Right renal cortex interstitium (tissue), 3 donors: ENCODE measurements at regions not wholly inside any gene's neighbourhood (a gene's known extent, or its start where the extent isn't known, plus 50 kb on each side); places are given as distances from the start of the nearest gene placed in this dataset.

Experiments
- DNase-seq, 3 donors: peaks; one replicate each; pipeline ENCODE4 v3.0.0-alpha.2; 2013; ENCODE audit warnings: low read depth in 3 of 3, low spot score in 2 of 3

DNA sequence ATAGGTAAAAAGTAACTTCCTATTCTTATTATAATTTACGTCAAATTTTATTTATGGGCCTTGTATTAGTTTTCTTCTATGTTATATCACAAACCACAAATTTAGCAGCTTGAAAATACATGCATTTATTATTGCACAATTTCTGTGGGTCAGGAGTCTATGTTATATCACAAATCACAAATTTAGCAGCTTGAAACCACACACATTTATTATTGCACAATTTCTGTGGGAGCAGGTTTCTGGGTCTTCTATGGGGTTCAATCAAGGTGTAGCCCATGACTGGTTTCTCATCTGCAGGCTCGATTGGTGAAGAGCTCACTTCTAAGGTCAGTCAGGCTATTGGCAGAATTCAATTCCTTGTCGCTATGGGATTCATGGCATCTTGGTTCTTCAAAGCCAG lies 332.7 kb upstream of the HAND2 start:
- DNase-seq, result no peak

DNA sequence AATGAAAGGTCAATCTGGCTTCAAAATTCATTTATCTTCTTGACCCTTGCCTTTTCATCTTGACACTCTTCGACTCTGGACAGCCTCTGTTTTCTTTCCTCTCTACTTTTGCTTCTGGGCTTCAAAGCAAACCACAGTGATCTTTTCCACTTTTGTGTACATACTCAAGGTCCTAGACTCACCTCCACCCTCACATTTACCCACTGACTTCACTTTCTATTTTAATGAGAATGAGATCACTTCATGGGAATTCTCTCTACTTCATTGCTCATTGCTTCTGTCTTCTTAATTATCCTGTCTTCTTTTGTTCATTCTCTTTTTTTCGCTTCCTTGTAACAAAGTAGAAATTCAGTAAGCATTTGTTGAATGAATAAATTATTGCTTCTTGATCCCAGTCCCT lies 330.1 kb upstream of the HAND2 start:
- no peak for DNase-seq

DNA sequence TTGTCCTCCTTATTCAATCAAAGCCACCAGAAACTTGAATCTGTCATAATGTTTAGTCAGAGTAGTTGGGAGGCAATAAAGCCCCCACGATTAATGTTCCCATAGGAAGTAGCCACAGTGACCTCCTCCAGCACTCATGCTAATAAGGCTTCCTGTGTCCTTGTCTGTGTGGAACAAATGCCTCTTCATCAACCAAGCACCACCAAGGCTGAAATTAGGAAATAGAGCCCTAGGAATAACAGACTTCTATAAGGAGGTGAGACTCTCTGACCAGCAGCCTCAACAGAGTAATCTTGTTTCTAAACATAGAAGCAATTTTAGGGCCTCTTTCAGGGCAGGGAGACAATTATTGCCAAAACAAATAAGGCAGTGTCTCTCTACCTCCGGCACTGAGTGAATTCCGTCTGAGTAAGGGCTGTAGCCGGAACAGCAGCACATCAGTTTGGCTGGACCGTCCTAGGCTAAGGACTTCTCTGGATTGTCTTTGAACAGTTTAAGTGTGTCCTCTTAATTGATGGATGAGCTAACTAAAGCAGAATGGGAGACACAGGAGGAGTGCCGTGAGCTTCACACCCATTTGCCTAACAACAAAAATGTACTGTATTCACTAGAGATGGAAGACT lies 329.2 kb upstream of the HAND2 start:
- DNase-seq, result no peak

DNA sequence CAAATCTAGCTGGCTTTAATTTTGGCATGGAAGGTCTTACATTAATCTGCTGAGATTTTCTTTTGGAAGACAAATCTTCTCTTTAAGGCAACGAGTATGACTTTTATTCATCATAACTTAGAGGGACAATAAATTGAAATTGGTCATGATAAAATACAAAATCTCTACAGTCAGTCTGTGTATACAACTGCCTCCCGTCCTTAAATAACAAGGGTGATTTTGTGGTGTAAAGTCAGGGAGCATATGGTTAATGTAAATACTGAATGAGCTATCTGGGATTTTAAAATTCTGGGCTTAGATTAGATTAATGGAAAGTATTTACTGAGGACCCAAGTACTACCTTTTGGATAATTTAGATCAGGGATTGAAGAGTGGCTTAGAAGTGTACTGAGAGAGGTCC lies 328.4 kb upstream of the HAND2 start:
- DNase-seq, result no peak

DNA sequence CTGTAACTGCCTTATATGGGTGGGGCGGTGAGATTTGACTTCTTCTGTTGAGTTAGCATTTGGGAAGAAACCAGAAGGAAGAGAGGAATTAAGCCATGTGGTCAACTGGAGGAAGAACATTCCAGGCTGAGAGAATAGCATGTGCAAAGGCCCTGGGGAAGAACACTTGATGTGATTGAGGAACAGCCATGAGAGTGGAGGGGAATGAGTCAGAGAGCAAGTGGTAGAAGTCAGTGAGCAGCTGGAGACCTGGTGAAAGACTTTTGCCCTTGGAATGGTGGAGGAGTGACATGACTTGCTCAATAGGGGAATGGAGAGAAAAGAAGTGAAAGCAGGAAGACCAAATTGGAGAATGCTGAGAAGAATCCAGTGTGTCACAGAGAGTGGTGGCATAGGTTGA lies 327.8 kb upstream of the HAND2 start:
- DNase-seq, result no peak

DNA sequence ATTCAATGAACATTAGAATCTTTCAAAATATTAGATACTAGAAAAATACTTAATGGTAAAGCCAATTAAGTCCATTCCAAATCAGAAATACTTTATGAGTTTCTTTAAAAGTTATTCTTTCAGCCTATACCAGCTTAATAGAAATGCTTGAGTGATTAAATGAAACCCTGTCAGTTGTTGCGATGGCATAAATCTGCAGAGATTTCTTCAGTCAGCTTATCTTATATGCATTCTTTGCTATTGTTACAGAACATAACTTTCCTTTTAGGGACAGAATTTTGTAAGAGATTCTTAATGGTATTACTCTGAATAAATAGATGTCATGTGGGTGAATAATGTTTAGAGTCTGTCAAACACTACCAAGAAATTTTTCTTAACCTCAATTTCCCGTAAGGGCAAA lies 325.0 kb upstream of the HAND2 start:
- DNase-seq, result no peak

DNA sequence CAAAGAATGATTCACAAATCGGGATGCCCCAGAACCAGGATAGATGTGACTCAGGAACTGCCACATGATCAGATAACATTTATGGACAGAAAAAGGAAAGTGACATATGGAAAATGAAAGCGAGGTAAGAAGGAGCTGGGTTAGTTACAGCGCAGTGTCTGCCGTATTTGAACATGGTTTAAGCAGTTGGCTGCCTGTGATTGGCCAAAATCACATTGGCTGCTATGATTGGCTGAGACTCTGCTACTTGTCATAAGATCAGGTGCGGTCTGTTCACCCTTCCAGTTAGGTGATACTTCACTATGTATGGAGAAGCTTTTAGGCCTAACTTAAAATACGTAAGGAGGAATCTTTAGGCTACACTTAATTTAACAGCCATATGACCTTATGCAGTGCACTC lies 322.7 kb upstream of the HAND2 start:
- DNase-seq, result no peak

DNA sequence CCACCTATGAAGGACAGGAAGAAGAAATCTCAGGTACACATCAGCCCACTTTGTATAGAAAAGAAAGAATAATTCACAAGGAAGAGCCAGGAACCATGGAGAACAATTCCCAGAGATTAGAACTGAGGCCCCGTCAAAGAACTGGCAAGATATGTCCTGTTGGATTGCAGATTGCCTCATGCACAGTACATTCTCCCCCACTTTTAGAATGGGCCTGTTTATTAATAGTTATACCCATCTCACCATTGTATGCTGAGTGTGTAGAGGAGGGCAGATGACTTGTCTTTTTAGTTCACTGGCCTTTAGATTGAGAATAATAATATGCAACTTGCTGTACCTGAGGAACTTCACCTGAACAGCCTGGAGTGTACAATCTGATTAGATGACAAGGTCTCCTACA lies 315.6 kb upstream of the HAND2 start:
- no peak for DNase-seq

DNA sequence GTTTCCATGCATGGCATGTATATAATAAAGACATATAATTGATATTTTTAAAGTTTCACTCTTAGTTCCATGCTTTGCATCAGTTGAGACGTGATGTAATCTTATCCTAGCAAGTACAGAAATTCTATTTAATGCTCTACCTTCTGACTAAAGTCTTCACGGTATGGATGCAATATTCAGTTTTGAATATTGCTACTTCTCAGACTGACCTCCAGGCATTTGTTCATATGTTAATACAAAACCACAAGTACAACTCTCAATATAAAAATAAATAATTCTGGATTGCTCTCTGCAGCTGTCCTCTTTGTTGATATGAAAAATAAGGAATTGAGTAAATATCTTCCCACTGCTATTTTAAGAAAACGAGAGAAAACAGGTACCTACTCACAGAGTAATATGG lies 309.8 kb upstream of the HAND2 start:
- DNase-seq, result no peak

DNA sequence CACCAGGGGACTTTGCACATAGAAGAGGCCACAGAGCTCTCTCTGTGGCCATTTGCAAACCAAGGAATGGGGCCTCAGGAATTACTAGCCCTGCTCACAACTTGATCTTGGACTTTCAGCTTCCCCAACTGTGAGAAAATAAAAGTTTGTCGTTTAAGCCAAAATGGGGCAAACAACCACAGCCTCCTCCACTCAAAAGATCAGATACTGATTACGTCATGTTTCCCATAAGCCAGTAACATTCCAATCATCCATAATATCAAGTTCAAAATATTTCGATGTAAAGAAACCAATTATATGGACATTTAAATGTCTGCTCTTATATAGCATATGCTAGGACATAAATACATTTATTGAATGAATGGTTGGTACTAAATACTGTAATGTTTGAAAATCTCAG lies 307.5 kb upstream of the HAND2 start:
- no peak for DNase-seq

DNA sequence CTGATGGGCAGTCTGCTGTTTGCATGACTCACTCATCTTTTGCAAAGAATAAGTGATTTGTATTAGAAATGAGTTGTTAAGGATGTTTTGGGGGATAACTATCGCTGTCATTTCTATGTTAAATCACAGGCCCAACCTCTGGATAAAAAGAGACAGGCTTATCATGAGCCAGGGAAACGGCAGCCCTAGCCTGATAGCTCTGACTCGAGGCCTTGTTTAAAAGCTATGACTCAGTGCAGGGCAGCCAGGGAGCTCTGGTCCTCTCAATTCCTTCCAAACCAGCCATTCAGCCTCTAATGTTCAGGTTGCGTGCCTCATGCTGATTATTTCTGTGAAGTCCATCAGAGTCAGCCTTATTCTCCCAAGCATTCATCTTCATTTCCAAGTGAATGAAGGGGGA lies 305.9 kb upstream of the HAND2 start:
- DNase-seq, result no peak

DNA sequence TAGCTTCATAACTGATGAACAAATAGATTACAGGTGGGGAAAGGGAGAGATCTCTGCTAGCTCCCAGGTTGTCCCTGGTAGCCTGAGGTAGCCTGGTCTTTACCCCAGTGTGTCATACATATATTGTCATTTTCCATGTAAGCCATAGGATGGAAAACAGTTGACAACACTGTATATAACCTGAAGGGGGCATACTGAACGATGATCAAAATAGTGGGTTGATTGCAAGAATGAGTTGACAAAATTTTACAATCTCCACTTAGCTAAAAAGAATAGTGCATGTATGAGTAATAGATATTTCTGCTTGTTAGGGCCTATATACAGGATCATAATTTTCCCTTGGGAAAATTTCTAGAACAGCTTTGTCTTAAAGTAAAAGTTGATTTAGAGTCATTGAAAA lies 304.1 kb upstream of the HAND2 start:
- no peak for DNase-seq

DNA sequence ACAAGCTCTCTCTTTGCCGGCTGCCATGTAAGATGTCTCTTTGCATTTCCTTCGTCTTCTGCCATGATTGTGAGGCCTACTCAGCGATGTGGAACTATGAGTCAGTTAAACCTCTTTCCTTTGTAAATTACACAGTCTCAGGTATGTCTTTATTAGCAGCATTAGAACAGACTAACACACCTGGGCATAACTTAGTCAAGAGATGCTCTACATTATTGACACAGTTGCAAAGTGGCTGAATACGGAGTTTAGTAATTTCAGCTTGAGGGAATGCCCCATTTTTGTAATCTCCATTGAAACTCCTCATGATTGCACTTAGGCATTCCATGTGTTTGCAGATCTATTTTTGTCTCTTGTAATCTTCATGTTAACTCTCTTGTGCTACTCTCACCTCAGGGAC lies 299.5 kb upstream of the HAND2 start:
- no peak for DNase-seq

DNA sequence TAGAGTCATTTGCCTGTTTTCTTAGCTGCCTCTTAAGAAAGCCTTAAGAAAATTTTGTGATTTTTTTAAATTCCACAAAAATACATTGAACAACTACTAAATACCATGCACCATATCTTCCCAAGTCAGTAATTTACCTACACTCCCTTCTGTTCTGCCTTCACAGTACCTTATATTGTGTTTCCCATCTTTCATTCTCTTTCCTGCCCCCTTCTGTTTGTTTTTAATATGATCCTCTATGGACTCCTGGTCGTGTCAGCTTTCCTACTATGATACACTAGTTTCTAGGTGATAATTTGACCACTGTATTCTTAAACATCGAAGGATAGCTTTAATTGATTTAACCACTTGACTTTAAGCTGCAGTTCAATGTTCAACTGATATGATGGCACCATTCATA lies 297.7 kb upstream of the HAND2 start:
- DNase-seq, result no peak

DNA sequence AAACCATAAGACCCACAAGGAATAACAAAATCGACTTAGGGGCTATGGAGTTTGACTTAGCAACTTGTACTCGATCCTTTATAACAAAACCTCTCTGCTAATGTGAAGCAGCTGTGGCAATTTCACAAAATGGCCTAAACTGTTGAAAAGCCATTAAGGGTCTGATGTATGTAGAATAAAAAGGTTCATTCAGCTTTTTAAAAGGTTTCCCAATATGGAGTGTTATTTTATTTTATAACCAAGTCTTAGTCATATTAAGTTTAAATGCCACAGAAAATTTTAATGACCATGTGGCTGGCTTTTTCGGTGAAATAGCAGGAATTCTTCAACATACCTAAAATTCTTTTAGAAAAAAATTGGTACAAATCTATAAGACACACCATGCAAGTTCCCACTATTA lies 291.8 kb upstream of the HAND2 start:
- no peak for DNase-seq

DNA sequence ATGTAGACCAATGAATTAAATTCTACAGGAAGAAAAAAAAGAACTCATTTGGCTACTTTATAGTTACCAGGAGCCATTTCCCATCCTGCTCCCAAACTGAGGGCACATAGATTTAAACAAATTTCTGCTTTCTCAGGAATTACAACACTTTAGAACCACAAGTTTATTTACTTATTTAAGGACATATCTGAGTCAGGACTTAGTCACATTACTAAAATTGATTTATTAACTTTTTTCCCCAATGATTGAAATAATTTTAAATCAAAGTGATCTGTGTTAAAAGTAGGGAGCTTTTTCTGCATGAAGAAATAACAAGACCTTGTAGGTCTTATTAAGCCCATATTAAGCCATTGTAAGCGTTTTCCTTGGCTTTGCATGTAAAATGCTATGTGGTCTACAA lies 291.0 kb upstream of the HAND2 start:
- DNase-seq, result no peak

DNA sequence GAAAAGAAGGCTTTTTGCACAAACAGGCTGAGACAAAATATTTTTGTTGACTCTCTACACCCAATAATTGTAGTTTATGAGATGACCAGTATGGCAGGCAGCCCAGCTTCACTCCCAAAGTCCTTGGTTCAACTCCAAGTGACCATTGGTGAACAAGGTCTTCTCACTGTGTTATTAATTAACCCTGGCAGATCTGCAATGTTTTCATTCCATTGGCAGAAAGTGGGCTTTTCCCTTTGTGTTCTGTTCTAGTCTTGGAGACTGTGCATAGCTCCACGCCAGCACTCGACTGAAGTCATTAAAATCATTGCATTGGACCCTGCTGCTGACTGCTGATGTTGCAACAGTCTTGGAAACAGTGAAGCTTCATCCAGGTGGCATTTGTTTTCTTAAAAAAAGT lies 277.3 kb upstream of the HAND2 start:
- peak in 1 of 3 donors; percentile 7 for DNase-seq

DNA sequence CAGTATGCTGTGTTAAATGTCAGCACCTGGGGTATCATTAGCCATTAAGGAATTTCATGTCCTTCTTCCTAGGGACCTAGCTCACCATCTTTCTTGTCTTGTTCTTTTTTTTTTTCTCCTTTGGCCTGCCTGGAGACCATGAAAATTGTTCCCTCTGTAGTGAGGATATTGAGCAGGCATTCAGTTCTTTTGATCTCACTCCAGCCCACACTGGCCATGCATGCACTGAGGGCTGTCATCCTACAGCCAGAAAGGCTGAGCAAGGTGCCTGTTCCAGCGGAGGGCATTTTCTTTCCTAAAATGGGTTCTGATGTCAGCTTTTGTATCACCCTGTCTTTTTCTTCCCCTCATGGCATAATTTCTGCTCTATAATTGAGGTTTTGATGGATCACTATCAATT lies 275.9 kb upstream of the HAND2 start:
- no peak for DNase-seq

DNA sequence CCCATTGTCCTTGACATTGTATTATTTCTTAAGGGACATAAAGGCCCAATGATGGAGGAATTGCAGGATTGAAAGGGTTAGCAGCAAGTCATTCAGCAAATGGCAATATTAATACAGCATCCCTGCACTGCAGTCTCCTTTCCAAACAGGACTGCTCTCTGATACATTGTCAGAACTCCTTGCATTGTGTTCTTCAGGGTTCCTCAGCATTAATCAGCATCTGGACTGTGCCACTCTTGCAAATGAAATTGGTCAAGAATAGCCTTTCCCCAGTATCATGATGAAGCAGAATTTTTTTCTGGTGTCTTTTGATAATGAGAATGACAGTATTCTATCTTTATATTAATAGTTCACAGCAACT lies 272.6 kb upstream of the HAND2 start:
- no peak for DNase-seq

DNA sequence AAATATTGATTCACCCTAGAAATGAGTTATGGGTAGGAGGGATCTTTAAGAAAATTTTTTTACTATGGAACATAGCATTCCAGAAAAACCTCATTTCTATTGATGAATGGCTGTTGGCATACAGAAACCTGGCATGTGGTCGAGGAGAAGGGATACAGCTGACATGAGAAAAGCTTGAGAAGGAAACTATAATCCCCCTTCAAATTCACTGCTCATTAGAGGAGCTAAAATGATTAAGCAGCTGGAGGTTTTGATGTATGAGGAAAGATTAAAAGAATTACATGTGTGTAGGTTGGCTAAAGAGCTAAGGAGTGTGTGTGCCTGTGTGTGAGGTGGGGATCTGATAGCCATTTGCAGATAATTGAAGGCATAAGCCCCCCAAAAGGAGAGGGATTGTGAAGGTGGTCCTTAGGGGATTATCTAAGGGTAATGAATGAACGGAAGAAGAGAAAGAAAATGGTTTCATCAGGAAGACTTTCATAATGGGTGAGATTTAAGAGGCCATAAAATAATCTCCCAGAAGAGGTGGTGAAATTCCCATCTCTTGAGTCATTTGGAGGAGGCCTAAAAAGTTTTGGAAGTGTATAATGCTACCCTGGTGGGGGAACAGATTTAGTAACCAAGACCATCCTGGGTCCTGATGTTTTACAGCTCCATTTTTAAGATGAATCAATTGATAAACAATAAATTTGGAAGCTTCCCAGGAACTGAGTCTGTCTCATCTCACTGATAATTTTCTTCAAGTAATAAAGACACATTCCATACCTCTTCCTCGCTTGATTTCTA lies 272.0 kb upstream of the HAND2 start:
- DNase-seq, result no peak

DNA sequence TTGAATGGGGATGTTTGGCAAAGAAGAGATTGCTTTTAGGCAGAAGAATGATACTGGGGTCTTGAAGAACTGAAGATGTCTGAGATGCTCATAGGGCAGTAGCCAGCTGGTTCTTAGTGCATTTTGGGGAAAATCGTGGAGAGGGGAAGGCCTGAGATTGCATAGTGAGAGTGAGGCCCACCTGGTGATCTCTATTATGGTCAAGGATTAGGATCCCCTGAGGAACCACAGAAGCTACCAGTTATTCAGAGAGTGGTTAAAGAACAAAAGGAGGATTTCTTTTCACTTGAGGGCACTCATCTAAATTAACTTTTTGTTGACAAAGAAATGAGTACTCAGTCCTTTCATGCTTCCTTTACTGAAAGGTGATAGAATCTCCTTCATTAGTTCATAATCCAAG lies 271.3 kb upstream of the HAND2 start:
- no peak for DNase-seq

DNA sequence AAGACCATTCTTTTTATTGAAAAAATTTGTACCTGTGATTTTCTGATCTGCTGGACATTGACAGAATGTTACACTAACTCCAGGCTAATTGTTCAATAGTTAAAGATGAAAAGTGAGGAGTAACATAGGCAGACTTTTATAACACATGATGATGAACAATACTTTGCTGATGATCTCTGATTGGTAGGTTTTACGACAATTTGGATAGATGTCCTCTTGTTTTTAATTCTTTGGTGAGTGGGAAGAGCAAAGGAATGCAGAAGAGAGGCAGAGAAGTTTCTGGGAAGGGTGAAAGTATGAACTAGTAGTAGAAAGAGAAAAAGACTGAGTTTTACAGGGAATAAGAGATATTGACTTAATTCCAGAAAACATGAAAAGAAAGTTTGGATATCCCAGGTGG lies 267.3 kb upstream of the HAND2 start:
- no peak for DNase-seq

DNA sequence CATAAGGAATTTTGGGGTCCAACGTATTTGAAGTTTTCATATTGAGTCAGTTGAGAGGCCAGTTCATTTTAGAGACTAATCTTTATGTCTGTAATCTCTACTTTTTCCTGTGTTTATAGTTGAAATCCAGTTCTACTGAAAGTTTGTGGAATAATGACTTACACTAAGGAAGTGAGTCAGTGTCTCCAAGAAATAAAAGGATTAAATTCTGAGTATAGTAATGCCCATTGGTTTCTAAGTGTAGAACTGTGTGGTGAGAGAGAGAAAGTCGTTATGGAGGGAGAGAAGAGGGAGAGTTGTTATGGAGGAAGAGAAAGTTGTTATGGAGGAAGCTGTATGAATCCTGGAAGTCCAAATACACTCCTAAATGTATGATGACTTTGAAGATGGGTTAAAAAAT lies 264.6 kb upstream of the HAND2 start:
- DNase-seq, result no peak
